ENCODE measurements at regions not wholly inside any gene's neighbourhood (a gene's known extent, or its start where the extent isn't known, plus 50 kb on each side); places are given as distances from the start of the nearest gene placed in this dataset.
A peak's percentile ranks its signal among the peaks of the same experiment; 100 is the strongest.
"Not testable (repeated sequence)": the region's sequence is repeated elsewhere in the genome, so short reads cannot be mapped to it uniquely, and the experiment has no call there.

GRCh38 chr12:91672130-91672529 lies 473.5 kb downstream of the BTG1 start:
- no peak for DNase-seq (ENCODE audit: low spot score)

- DNase-seq (ENCODE audit: low spot score) = no peak
Observed at GRCh38 chr12:91667694-91668093, 478.0 kb downstream of the BTG1 start.

- DNase-seq (ENCODE audit: low spot score) = no peak
Observed at GRCh38 chr12:91663744-91664143, 481.1 kb upstream of the DCN start.

GRCh38 chr12:91663310-91663709 lies 480.7 kb upstream of the DCN start:
- peak; percentile 16 for DNase-seq (ENCODE audit: low spot score)

- DNase-seq (ENCODE audit: low spot score) = no peak
Observed at GRCh38 chr12:91662021-91662420, 479.4 kb upstream of the DCN start.

GRCh38 chr12:91657032-91657431 lies 474.4 kb upstream of the DCN start:
- no peak for DNase-seq (ENCODE audit: low spot score)

- DNase-seq (ENCODE audit: low spot score) = no peak
Observed at GRCh38 chr12:91655966-91656365, 473.3 kb upstream of the DCN start.

GRCh38 chr12:91654087-91654486 lies 471.5 kb upstream of the DCN start:
- no peak for DNase-seq (ENCODE audit: low spot score)

GRCh38 chr12:91651728-91652127 lies 469.1 kb upstream of the DCN start:
- DNase-seq (ENCODE audit: low spot score) = no peak

GRCh38 chr12:91643763-91644162 lies 461.1 kb upstream of the DCN start:
- no peak for DNase-seq (ENCODE audit: low spot score)

GRCh38 chr12:91640021-91640420 lies 457.4 kb upstream of the DCN start:
- no peak for DNase-seq (ENCODE audit: low spot score)

- DNase-seq (ENCODE audit: low spot score) = no peak
Observed at GRCh38 chr12:91639327-91639726, 456.7 kb upstream of the DCN start.

GRCh38 chr12:91637789-91638624 lies 455.4 kb upstream of the DCN start:
- DNase-seq (ENCODE audit: low spot score) = no peak

GRCh38 chr12:91636721-91637120 lies 454.1 kb upstream of the DCN start:
- DNase-seq (ENCODE audit: low spot score) = no peak

- DNase-seq (ENCODE audit: low spot score) = not testable (repeated sequence)
Observed at GRCh38 chr12:91634386-91634713, 451.7 kb upstream of the DCN start.

GRCh38 chr12:91633734-91634357 lies 451.2 kb upstream of the DCN start:
- DNase-seq (ENCODE audit: low spot score) = no peak

- DNase-seq (ENCODE audit: low spot score) = no peak
Observed at GRCh38 chr12:91633206-91633605, 450.6 kb upstream of the DCN start.

GRCh38 chr12:91632042-91632786 lies 449.6 kb upstream of the DCN start:
- no peak for DNase-seq (ENCODE audit: low spot score)

GRCh38 chr12:91630596-91631293 lies 448.1 kb upstream of the DCN start:
- no peak for DNase-seq (ENCODE audit: low spot score)

- DNase-seq (ENCODE audit: low spot score) = no peak
Observed at GRCh38 chr12:91630083-91630482, 447.5 kb upstream of the DCN start.

- no peak for DNase-seq (ENCODE audit: low spot score)
Observed at GRCh38 chr12:91629440-91629839, 446.8 kb upstream of the DCN start.

GRCh38 chr12:91628656-91629055 lies 446.0 kb upstream of the DCN start:
- DNase-seq (ENCODE audit: low spot score) = no peak
